CD14-positive monocyte (primary cell): ENCODE measurements at regions not wholly inside any gene's neighbourhood (a gene's known extent, or its start where the extent isn't known, plus 50 kb on each side); places are given as distances from the start of the nearest gene placed in this dataset.

Experiments used
- DNase-seq, 3 donors: peaks; one replicate each; pipeline ENCODE4 v3.0.0-alpha.2; 2011 to 2022
- H2AFZ ChIP-seq: 2 replicates; pipeline ENCODE4 v1.6.0; 2012; ENCODE audit warnings: mild to moderate bottlenecking, low read depth, low read length, inconsistent platforms; ENCODE audit not compliant: insufficient read depth, poor library complexity, severe bottlenecking
- H3K27ac ChIP-seq, 2 donors: 1 replicate in 1 of 2; 2 replicates in 1 of 2; pipeline ENCODE4 v1.5.1; 2012 to 2013; ENCODE audit warnings: low read length in 2 of 2, control low read depth in 1 of 2, inconsistent platforms in 1 of 2, low read depth in 1 of 2, mild to moderate bottlenecking in 1 of 2
- H3K27me3 ChIP-seq, 2 donors: one replicate each; pipeline versions ENCODE4 v1.6.0 to v1.6.1; 2011 to 2013; ENCODE audit warnings: low read length in 2 of 2; ENCODE audit not compliant: control insufficient read depth in 2 of 2, insufficient read depth in 2 of 2
- H3K36me3 ChIP-seq, 2 donors: replicated peaks in 1 of 2; 1 replicate in 1 of 2; 2 replicates in 1 of 2; pipeline versions ENCODE4 v1.5.1 to v1.6.1; 2012 to 2013; ENCODE audit warnings: low read length in 2 of 2, control low read depth in 1 of 2, inconsistent platforms in 1 of 2, mild to moderate bottlenecking in 1 of 2; ENCODE audit not compliant: insufficient read depth in 2 of 2, control insufficient read depth in 1 of 2
- H3K4me1 ChIP-seq, 2 donors: 1 replicate in 1 of 2; 2 replicates in 1 of 2; pipeline versions ENCODE4 v1.5.1 to v1.6.1; 2012 to 2013; ENCODE audit warnings: low read length in 2 of 2, control low read depth in 1 of 2, inconsistent platforms in 1 of 2, mild to moderate bottlenecking in 1 of 2, moderate library complexity in 1 of 2; ENCODE audit not compliant: insufficient read depth in 2 of 2, control insufficient read depth in 1 of 2
- H3K4me2 ChIP-seq: replicated peaks from 2 replicates; pipeline ENCODE3; 2012; ENCODE audit warnings: low read length, moderate library complexity, mild to moderate bottlenecking; ENCODE audit not compliant: poor library complexity, severe bottlenecking; ENCODE audit errors: extremely low read depth
- H3K4me3 ChIP-seq, 3 experiments: fragments of 200-600 bp in 1 of 3; sonication (generic) in 1 of 3; replicated peaks in 1 of 3; 1 replicate in 2 of 3; 2 replicates in 1 of 3; pipeline ENCODE4 v1.5.1; 2011 to 2013; ENCODE audit warnings: low read length in 3 of 3, mild to moderate bottlenecking in 3 of 3, control low read depth in 2 of 3, low read depth in 2 of 3, inconsistent platforms in 1 of 3, moderate library complexity in 1 of 3
- H3K79me2 ChIP-seq: 2 replicates; pipeline ENCODE4 v1.6.0; 2012; ENCODE audit warnings: mild to moderate bottlenecking, control low read depth, inconsistent platforms, low read length, moderate library complexity; ENCODE audit not compliant: insufficient read depth
- H3K9ac ChIP-seq: 2 replicates; pipeline ENCODE4 v1.6.0; 2017; ENCODE audit warnings: low read length, mild to moderate bottlenecking; ENCODE audit not compliant: insufficient read depth, poor library complexity, severe bottlenecking
- H3K9me3 ChIP-seq, 2 donors: replicated peaks in 1 of 2; 1 replicate in 1 of 2; 2 replicates in 1 of 2; pipeline versions ENCODE4 v1.5.1 to v1.6.1; 2012 to 2013; ENCODE audit warnings: low read length in 2 of 2, control low read depth in 1 of 2; ENCODE audit not compliant: control insufficient read depth in 1 of 2, insufficient read depth in 1 of 2
- H4K20me1 ChIP-seq: 2 replicates; pipeline ENCODE4 v1.6.0; 2012; ENCODE audit warnings: mild to moderate bottlenecking, low read length, control low read depth, moderate library complexity; ENCODE audit not compliant: insufficient read depth
- H3K27ac Mint-ChIP-seq, 7 donors: one replicate each; pipeline ENCODE4 v1.8.0; 2020; ENCODE audit warnings: mild to moderate bottlenecking in 7 of 7, mixed read lengths in 7 of 7, moderate library complexity in 6 of 7, inconsistent platforms in 2 of 7
- H3K27me3 Mint-ChIP-seq, 3 donors: one replicate each; pipeline ENCODE4 v1.8.0; 2021 to 2022; ENCODE audit warnings: low read depth in 3 of 3, mild to moderate bottlenecking in 3 of 3, mixed read lengths in 3 of 3, moderate library complexity in 3 of 3, inconsistent platforms in 1 of 3
- H3K36me3 Mint-ChIP-seq, 2 donors: one replicate each; pipeline ENCODE4 v1.8.0; 2020; ENCODE audit warnings: mixed read lengths in 2 of 2, inconsistent platforms in 1 of 2, mild to moderate bottlenecking in 1 of 2
- H3K4me1 Mint-ChIP-seq: one replicate; pipeline ENCODE4 v1.8.0; 2020; ENCODE audit warnings: mild to moderate bottlenecking, mixed read lengths
- H3K4me3 Mint-ChIP-seq, 2 donors: one replicate each; pipeline ENCODE4 v1.8.0; 2020; ENCODE audit warnings: mild to moderate bottlenecking in 2 of 2, mixed read lengths in 2 of 2, moderate library complexity in 1 of 2
- H3K9me3 Mint-ChIP-seq, 7 donors: one replicate each; pipeline ENCODE4 v1.8.0; 2020 to 2022; ENCODE audit warnings: mixed read lengths in 7 of 7, mild to moderate bottlenecking in 6 of 7, moderate library complexity in 6 of 7, inconsistent platforms in 2 of 7
- WGBS: methylation state at CpG from one replicate; pipeline ENCODE4 v1.1.5; 2013; ENCODE audit warnings: missing lambda C conversion rate; ENCODE audit not compliant: insufficient coverage; 5-methylcytosine and 5-hydroxymethylcytosine counted together
- intact Hi-C, 2 donors: fragments of 100-400 bp; cut with micrococcal nuclease; formaldehyde crosslinking; loops; one replicate each; pipeline versions ENCODE4 v1.15.0 to v1.15.1; 2023
- TF ChIP-seq, protein P1 (sequence below): fragments of 200-600 bp; IDR thresholded peaks from one replicate; pipeline ENCODE4 v1.8.0; 2022; ENCODE audit warnings: antibody characterized with exemption, mild to moderate bottlenecking

DNA sequence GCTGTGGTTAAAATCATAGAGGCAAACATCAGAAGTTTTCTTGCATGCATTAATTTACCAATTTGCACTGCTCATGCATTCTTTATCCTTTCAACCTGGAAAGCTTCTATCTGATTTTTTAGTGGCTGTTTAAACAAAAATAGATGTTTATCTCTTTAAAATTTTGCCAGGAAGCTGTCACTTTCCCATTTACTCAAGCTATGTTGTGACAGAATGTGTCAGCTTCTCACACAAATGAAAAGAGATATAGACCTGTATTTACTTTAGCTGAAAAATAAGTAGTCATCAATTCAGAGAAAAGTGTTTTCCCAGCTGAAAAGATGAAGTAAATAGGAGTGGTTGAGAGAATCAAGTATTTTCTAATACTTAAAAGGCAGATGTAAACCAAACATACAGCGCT lies 872.8 kb downstream of the DACH1 start:
- no peak overlapping the region for H3K4me2 ChIP-seq
- H3K4me3 ChIP-seq, result no peak overlapping the region
- H3K9me3 ChIP-seq, result no peaks in the 10 kb centered on the region
- H3K4me1 ChIP-seq, result no peaks in the 10 kb centered on the region
- Mint-ChIP-seq H3K27me3 (no peaks in the 10 kb centered on the region), H3K4me1 (no peaks in the 10 kb centered on the region), H3K4me3 (no peak overlapping the region), H3K9me3 (peaks cover 0 to 2% (median 0%) of the 10 kb centered on the region in 7 donors), H3K36me3 (no peaks in the 10 kb centered on the region), H3K27ac (no peak overlapping the region)
- no peaks in the 10 kb centered on the region for H3K79me2 ChIP-seq
- H3K27ac ChIP-seq, result no peak overlapping the region
- no peak overlapping the region for H2AFZ ChIP-seq
- TF ChIP-seq, protein P1, sequence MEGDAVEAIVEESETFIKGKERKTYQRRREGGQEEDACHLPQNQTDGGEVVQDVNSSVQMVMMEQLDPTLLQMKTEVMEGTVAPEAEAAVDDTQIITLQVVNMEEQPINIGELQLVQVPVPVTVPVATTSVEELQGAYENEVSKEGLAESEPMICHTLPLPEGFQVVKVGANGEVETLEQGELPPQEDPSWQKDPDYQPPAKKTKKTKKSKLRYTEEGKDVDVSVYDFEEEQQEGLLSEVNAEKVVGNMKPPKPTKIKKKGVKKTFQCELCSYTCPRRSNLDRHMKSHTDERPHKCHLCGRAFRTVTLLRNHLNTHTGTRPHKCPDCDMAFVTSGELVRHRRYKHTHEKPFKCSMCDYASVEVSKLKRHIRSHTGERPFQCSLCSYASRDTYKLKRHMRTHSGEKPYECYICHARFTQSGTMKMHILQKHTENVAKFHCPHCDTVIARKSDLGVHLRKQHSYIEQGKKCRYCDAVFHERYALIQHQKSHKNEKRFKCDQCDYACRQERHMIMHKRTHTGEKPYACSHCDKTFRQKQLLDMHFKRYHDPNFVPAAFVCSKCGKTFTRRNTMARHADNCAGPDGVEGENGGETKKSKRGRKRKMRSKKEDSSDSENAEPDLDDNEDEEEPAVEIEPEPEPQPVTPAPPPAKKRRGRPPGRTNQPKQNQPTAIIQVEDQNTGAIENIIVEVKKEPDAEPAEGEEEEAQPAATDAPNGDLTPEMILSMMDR, result no peak
- DNase-seq, result no peak
- WGBS, result no CpG with 5 or more reads among the region's 1 CpG
- intact Hi-C loops, result no loop called here
- no peaks in the 10 kb centered on the region for H3K36me3 ChIP-seq
- H4K20me1 ChIP-seq, result no peaks in the 10 kb centered on the region
- no peaks in the 10 kb centered on the region for H3K27me3 ChIP-seq
- no peak overlapping the region for H3K9ac ChIP-seq

DNA sequence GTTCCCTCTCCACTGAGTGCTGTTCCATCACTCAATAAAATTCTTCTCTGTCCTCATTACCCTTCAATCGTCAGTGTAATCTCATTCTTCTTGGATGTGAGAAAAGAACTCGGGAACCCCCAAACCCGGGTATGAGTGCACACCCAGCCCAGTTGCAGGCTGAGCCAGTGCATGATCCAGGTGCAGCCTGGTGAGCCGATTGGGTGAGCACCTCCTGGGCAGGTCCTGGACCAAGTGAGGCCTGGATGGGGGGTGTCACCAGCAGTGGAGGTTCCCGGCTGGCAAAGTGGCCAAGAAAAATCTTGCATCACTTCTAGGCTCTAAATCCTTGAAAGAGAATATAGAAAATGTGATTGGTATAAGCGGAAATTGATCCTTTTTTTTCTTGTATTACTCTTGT lies 878.8 kb upstream of the KLHL1 start:
- Histone ChIP-seq H3K4me2 (no peak overlapping the region), H3K4me3 (no peak overlapping the region), H4K20me1 (no peaks in the 10 kb centered on the region), H3K9ac (no peak overlapping the region), H3K4me1 (no peaks in the 10 kb centered on the region), H3K9me3 (peaks cover 4 to 13% of the 10 kb centered on the region in 2 donors), H3K36me3 (no peaks in the 10 kb centered on the region), H3K79me2 (no peaks in the 10 kb centered on the region), H2AFZ (no peak overlapping the region), H3K27ac (no peak overlapping the region), H3K27me3 (no peaks in the 10 kb centered on the region)
- Mint-ChIP-seq H3K9me3 (peaks cover 5 to 20% (median 9%) of the 10 kb centered on the region in 7 donors), H3K4me3 (no peak overlapping the region), H3K27me3 (peaks cover 0 to 5% (median 0%) of the 10 kb centered on the region in 3 donors), H3K4me1 (no peaks in the 10 kb centered on the region), H3K27ac (no peak overlapping the region), H3K36me3 (no peaks in the 10 kb centered on the region)
- no peak for DNase-seq
- TF ChIP-seq, protein P1, result no peak
- intact Hi-C loops, result no loop called here
- WGBS, result 88% methylated on average over 4 of the region's 6 CpGs
